ENCODE measurements at regions not wholly inside any gene's neighbourhood (a gene's known extent, or its start where the extent isn't known, plus 50 kb on each side); places are given as distances from the start of the nearest gene placed in this dataset.

GRCh38 chr18:60249388-60249787 is 123.2 kb downstream of the MC4R start:
- TF ChIP-seq CTCF (conservative IDR thresholded peaks at IDR 0.05 in 1 of 2, IDR thresholded peaks at IDR 0.05 in 1 of 2; ENCODE audit: low read depth in 1 of 2, low read length in 2 of 2) (no peak), EZH2 (IDR thresholded peaks at IDR 0.05; ENCODE audit: low read length, missing control alignments) (no peak)
